GM10248 (cell line): ENCODE measurements at regions not wholly inside any gene's neighbourhood (a gene's known extent, or its start where the extent isn't known, plus 50 kb on each side); places are given as distances from the start of the nearest gene placed in this dataset.

ENCODE experiments used
- CTCF ChIA-PET: fragments of 300-600 bp; sonication (Branson Sonifier 250); formaldehyde crosslinking; extraction: SDS; loops from one replicate; lab custom pipeline; 2021; ENCODE audit warnings: antibody characterized with exemption; lab: Yijun Ruan, JAX
- POLR2A ChIA-PET: fragments of 350-650 bp; sonication (Branson Sonifier 250); formaldehyde crosslinking; extraction: SDS; loops from one replicate; lab custom pipeline; 2020; ENCODE audit warnings: antibody characterized with exemption; lab: Yijun Ruan, JAX
- DNase-seq: peaks from one replicate; pipeline ENCODE4 v3.0.0; 2012; ENCODE audit errors: extremely low spot score
- CTCF ChIP-seq: IDR thresholded peaks from 2 replicates; pipeline ENCODE4 v1.5.1; 2012; ENCODE audit warnings: mild to moderate bottlenecking, low read depth; ENCODE audit errors: extremely low read depth, missing control alignments, control extremely low read depth

- ChIA-PET POLR2A (no interaction called here), CTCF (no interaction called here)
- DNase-seq: no peak
- TF ChIP-seq CTCF: no peak
These were observed 1556.4 kb upstream of the ADGRL3 start for GRCh38 chr4:59643682-59644081.

GRCh38 chr4:59644765-59645164 lies 1555.4 kb upstream of the ADGRL3 start:
- ChIA-PET CTCF (no interaction called here), POLR2A (no interaction called here)
- DNase-seq: no peak
- no peak for TF ChIP-seq CTCF

GRCh38 chr4:59646082-59646481 lies 1554.0 kb upstream of the ADGRL3 start:
- no peak for TF ChIP-seq CTCF
- POLR2A ChIA-PET: no interaction called here
- DNase-seq: no peak
- CTCF ChIA-PET: no interaction called here

GRCh38 chr4:59647011-59647410 lies 1553.1 kb upstream of the ADGRL3 start:
- no peak for DNase-seq
- POLR2A ChIA-PET: no interaction called here
- CTCF ChIA-PET: interaction anchor here (1.1 kb wide), 1 partner anchor 9 kb away, joined by 3 read pairs; no protein-coding TSS in a partner anchor

GRCh38 chr4:59647500-59647899 lies 1552.6 kb upstream of the ADGRL3 start:
- ChIA-PET CTCF (interaction anchor here (1.1 kb wide), 1 partner anchor 9 kb away, joined by 3 read pairs; no protein-coding TSS in a partner anchor), POLR2A (no interaction called here)
- no peak for TF ChIP-seq CTCF
- DNase-seq: no peak

More at GRCh38 chr4:59647011-59647410, 1553.1 kb upstream of the ADGRL3 start:
- no peak for TF ChIP-seq CTCF

GRCh38 chr4:59650861-59651260 lies 1549.3 kb upstream of the ADGRL3 start:
- TF ChIP-seq CTCF: no peak
- no peak for DNase-seq
- ChIA-PET POLR2A (no interaction called here), CTCF (interaction anchor here (1.4 kb wide), 1 partner anchor 24 kb away, joined by 3 read pairs; no protein-coding TSS in a partner anchor)

- CTCF ChIA-PET: no interaction called here
These were observed 1544.1 kb upstream of the ADGRL3 start for GRCh38 chr4:59655996-59656395.

More at GRCh38 chr4:59655996-59656395, 1544.1 kb upstream of the ADGRL3 start:
- no peak for TF ChIP-seq CTCF
- DNase-seq: no peak
- POLR2A ChIA-PET: no interaction called here
